A673 (cell line): ENCODE measurements at regions not wholly inside any gene's neighbourhood (a gene's known extent, or its start where the extent isn't known, plus 50 kb on each side); places are given as distances from the start of the nearest gene placed in this dataset.

Experiments
- EZH2 ChIP-seq: fragments of 200-600 bp; sonication (generic); IDR thresholded peaks from 2 replicates; pipeline ENCODE4 v1.6.1; 2017; ENCODE audit warnings: borderline replicate concordance, low read depth, mild to moderate bottlenecking, mixed read lengths, antibody characterized with exemption, low read length; ENCODE audit not compliant: poor library complexity, severe bottlenecking
- TF ChIP-seq, protein P1 (sequence below): fragments of 300-800, 200-600 bp; sonication (generic); conservative IDR thresholded peaks from 2 replicates; pipeline ENCODE4 v1.5.1; 2017; ENCODE audit warnings: low read depth, mild to moderate bottlenecking, antibody characterized with exemption, low read length, moderate library complexity, mixed read lengths

- TF ChIP-seq, protein P1, sequence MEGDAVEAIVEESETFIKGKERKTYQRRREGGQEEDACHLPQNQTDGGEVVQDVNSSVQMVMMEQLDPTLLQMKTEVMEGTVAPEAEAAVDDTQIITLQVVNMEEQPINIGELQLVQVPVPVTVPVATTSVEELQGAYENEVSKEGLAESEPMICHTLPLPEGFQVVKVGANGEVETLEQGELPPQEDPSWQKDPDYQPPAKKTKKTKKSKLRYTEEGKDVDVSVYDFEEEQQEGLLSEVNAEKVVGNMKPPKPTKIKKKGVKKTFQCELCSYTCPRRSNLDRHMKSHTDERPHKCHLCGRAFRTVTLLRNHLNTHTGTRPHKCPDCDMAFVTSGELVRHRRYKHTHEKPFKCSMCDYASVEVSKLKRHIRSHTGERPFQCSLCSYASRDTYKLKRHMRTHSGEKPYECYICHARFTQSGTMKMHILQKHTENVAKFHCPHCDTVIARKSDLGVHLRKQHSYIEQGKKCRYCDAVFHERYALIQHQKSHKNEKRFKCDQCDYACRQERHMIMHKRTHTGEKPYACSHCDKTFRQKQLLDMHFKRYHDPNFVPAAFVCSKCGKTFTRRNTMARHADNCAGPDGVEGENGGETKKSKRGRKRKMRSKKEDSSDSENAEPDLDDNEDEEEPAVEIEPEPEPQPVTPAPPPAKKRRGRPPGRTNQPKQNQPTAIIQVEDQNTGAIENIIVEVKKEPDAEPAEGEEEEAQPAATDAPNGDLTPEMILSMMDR: no peak
- no peak for TF ChIP-seq EZH2
Observed at GRCh38 chr20:54355631-54356280, 119.6 kb upstream of the DOK5 start.
